IMR-90 (cell line): ENCODE measurements at regions not wholly inside any gene's neighbourhood (a gene's known extent, or its start where the extent isn't known, plus 50 kb on each side); places are given as distances from the start of the nearest gene placed in this dataset.

ENCODE experiments used
- ATAC-seq: fragments of 200-7000 bp; cut with Tn5 transposase; 2 replicates; pipeline ENCODE4 v1.9.1; 2020; ENCODE audit warnings: low read depth, mild to moderate bottlenecking, moderate library complexity
- BruUV-seq: library from RNA; stranded (reverse); fragments of 400-500 nt; replicated peaks from 2 replicates; lab custom pipeline; 2021; lab: Mats Ljungman, UMichigan
- CTCF ChIA-PET: fragments of 300-600 bp; formaldehyde crosslinking; extraction: SDS; loops from one replicate; lab custom pipeline; 2021; ENCODE audit warnings: antibody characterized with exemption; lab: Yijun Ruan, JAX
- POLR2A ChIA-PET: fragments of 300-600 bp; sonication (Branson Sonifier 250); formaldehyde crosslinking; loops from one replicate; lab custom pipeline; 2022; ENCODE audit warnings: antibody characterized with exemption; ENCODE audit not compliant: unreplicated experiment; lab: Charles Lee
- DNase-seq: peaks from one replicate; pipeline ENCODE4 v3.0.0; 2013
- H2AFZ ChIP-seq: replicated peaks from 2 replicates; pipeline ENCODE3; 2013; ENCODE audit warnings: low read length, mild to moderate bottlenecking; ENCODE audit not compliant: poor library complexity
- H2AK5ac ChIP-seq: 2 replicates; pipeline ENCODE4 v1.6.1; 2013; ENCODE audit warnings: low read depth, low read length, inconsistent platforms
- H2AK9ac ChIP-seq: replicated peaks from 2 replicates; pipeline ENCODE3; 2013; ENCODE audit warnings: mild to moderate bottlenecking, low read depth, low read length, moderate library complexity; ENCODE audit not compliant: poor library complexity
- H2BK120ac ChIP-seq: 2 replicates; pipeline ENCODE4 v1.6.1; 2013; ENCODE audit warnings: low read depth, low read length, inconsistent platforms
- H2BK15ac ChIP-seq: 3 replicates; pipeline ENCODE4 v1.6.1; 2013; ENCODE audit warnings: low read depth, low read length, inconsistent platforms
- H2BK20ac ChIP-seq: 2 replicates; pipeline ENCODE4 v1.6.1; 2013; ENCODE audit warnings: low read depth, mild to moderate bottlenecking, inconsistent platforms, low read length, moderate library complexity
- H2BK5ac ChIP-seq: 2 replicates; pipeline ENCODE4 v1.6.1; 2013; ENCODE audit warnings: mild to moderate bottlenecking, low read depth, low read length, inconsistent platforms; ENCODE audit not compliant: poor library complexity, severe bottlenecking
- H3K14ac ChIP-seq: replicated peaks from 2 replicates; pipeline ENCODE4 v1.6.1; 2013; ENCODE audit warnings: low read depth, low read length, inconsistent platforms
- H3K18ac ChIP-seq: 2 replicates; pipeline ENCODE4 v1.6.1; 2013; ENCODE audit warnings: low read depth, low read length, control low read depth
- H3K23ac ChIP-seq: 2 replicates; pipeline ENCODE4 v1.6.1; 2013; ENCODE audit warnings: low read depth, low read length, inconsistent platforms
- H3K27ac ChIP-seq: 2 replicates; pipeline ENCODE4 v1.5.1; 2013; ENCODE audit warnings: mild to moderate bottlenecking, control low read depth, low read length; ENCODE audit not compliant: insufficient read depth
- H3K27me3 ChIP-seq: 2 replicates; pipeline ENCODE4 v1.6.1; 2013; ENCODE audit warnings: low read length; ENCODE audit not compliant: control insufficient read depth, insufficient read depth
- H3K36me3 ChIP-seq: 2 replicates; pipeline ENCODE4 v1.6.1; 2013; ENCODE audit warnings: low read length, mixed read lengths; ENCODE audit not compliant: control insufficient read depth, insufficient read depth
- H3K4ac ChIP-seq: 2 replicates; pipeline ENCODE4 v1.6.1; 2013; ENCODE audit warnings: low read depth, low read length, inconsistent platforms
- H3K4me1 ChIP-seq: 2 replicates; pipeline ENCODE4 v1.6.1; 2013; ENCODE audit warnings: low read length, mixed read lengths; ENCODE audit not compliant: control insufficient read depth, insufficient read depth
- H3K4me2 ChIP-seq: 2 replicates; pipeline ENCODE4 v1.6.1; 2013; ENCODE audit warnings: low read depth, mild to moderate bottlenecking, control low read depth, low read length, moderate library complexity
- H3K4me3 ChIP-seq: 2 replicates; pipeline ENCODE4 v1.5.1; 2013; ENCODE audit warnings: low read depth, mild to moderate bottlenecking, control low read depth, low read length, moderate library complexity; ENCODE audit not compliant: insufficient read depth
- H3K56ac ChIP-seq: 2 replicates; pipeline ENCODE4 v1.6.1; 2013; ENCODE audit warnings: low read length, inconsistent platforms; ENCODE audit not compliant: insufficient read depth; ENCODE audit errors: extremely low read depth
- H3K79me1 ChIP-seq, 2 experiments: 2 replicates each; pipeline ENCODE4 v1.6.1; 2013; ENCODE audit warnings: low read length in 2 of 2, inconsistent platforms in 1 of 2, low read depth in 1 of 2
- H3K9ac ChIP-seq: 2 replicates; pipeline ENCODE4 v1.6.1; 2013; ENCODE audit warnings: low read depth, low read length, control low read depth
- H3K9me1 ChIP-seq: 2 replicates; pipeline ENCODE4 v1.6.1; 2013; ENCODE audit warnings: low read length, inconsistent platforms; ENCODE audit not compliant: insufficient read depth
- H3K9me3 ChIP-seq: 2 replicates; pipeline ENCODE4 v1.6.1; 2013; ENCODE audit warnings: low read length; ENCODE audit not compliant: control insufficient read depth, insufficient read depth
- H4K20me1 ChIP-seq: 2 replicates; pipeline ENCODE4 v1.6.1; 2013; ENCODE audit warnings: low read length, inconsistent platforms; ENCODE audit not compliant: insufficient read depth
- H4K5ac ChIP-seq: 2 replicates; pipeline ENCODE4 v1.6.1; 2013; ENCODE audit warnings: mild to moderate bottlenecking, low read depth, low read length, control low read depth
- H4K8ac ChIP-seq, 2 experiments: 2 replicates each; pipeline ENCODE4 v1.6.1; 2013; ENCODE audit warnings: low read depth in 2 of 2, low read length in 2 of 2, control low read depth in 1 of 2, inconsistent platforms in 1 of 2
- H4K91ac ChIP-seq: 2 replicates; pipeline ENCODE4 v1.6.1; 2013; ENCODE audit warnings: low read depth, low read length, inconsistent platforms; ENCODE audit not compliant: insufficient read depth
- MAFK ChIP-seq: IDR thresholded peaks from 2 replicates; pipeline ENCODE4 v1.6.1; 2012; ENCODE audit warnings: low read depth, low read length, improper control_type of control experiment
- MXI1 ChIP-seq: IDR thresholded peaks from 2 replicates; pipeline ENCODE4 v1.6.1; 2012; ENCODE audit warnings: low read depth, mild to moderate bottlenecking, low read length, moderate library complexity, borderline replicate concordance
- POLR2A ChIP-seq: IDR thresholded peaks from 2 replicates; pipeline ENCODE4 v1.6.1; 2012; ENCODE audit warnings: mild to moderate bottlenecking, low read depth, low read length
- USF2 ChIP-seq: fragments of 150-350 bp; IDR thresholded peaks from 2 replicates; pipeline ENCODE4 v1.6.1; 2017; ENCODE audit warnings: mild to moderate bottlenecking, antibody characterized with exemption, low read length, low read depth
- WGBS, 2 experiments: methylation state at CpG; one replicate each; pipeline versions ENCODE4 v1.1.5 to v1.1.7; 2013; ENCODE audit warnings: missing lambda C conversion rate in 2 of 2; ENCODE audit not compliant: insufficient read length in 1 of 2; ENCODE audit errors: extremely low coverage in 2 of 2; 5-methylcytosine and 5-hydroxymethylcytosine counted together
- dilution Hi-C: fragments of 300-500 bp; cut with HindIII; formaldehyde crosslinking; loops from one replicate; pipeline ENCODE4 v1.14.3; 2018; ENCODE audit warnings: low sequenced_read_pairs; ENCODE audit not compliant: unreplicated experiment
- in situ Hi-C: fragments of 300-500 bp; cut with MboI; formaldehyde crosslinking; loops from 3 replicates; pipeline ENCODE4 v1.14.3; 2019; ENCODE audit warnings: low sequenced_read_pairs, inconsistent platforms, mixed read lengths
- intact Hi-C: fragments of 100-400 bp; cut with micrococcal nuclease; formaldehyde crosslinking; loops from 2 replicates; pipeline ENCODE4 v1.10.0; 2022

- Histone ChIP-seq H3K9me3 (no peaks in the 10 kb centered on the region), H2AK9ac (no peak overlapping the region), H3K4me1 (no peaks in the 10 kb centered on the region), H2BK120ac (no peak overlapping the region), H2BK15ac (no peak overlapping the region), H3K27me3 (no peaks in the 10 kb centered on the region), H3K14ac (no peak overlapping the region), H3K18ac (no peak overlapping the region), H4K91ac (no peak overlapping the region), H2BK20ac (no peak overlapping the region), H3K36me3 (no peaks in the 10 kb centered on the region), H4K5ac (no peak overlapping the region), H3K9ac (no peak overlapping the region), H2BK5ac (no peak overlapping the region), H3K9me1 (no peaks in the 10 kb centered on the region), H2AK5ac (no peak overlapping the region), H3K79me1 (no peaks in the 10 kb centered on the region), H3K4ac (no peak overlapping the region), H3K4me2 (no peak overlapping the region), H3K56ac (no peak overlapping the region), H3K23ac (no peak overlapping the region), H2AFZ (no peak overlapping the region), H4K8ac (no peak overlapping the region), H3K27ac (no peak overlapping the region), H3K4me3 (no peak overlapping the region), H4K20me1 (no peaks in the 10 kb centered on the region)
- no peak for ATAC-seq
- ChIA-PET CTCF (interaction anchor here (0.6 kb wide), 1 partner anchor 157 kb away, joined by 3 read pairs; no protein-coding TSS in a partner anchor), POLR2A (no interaction called here)
- no peak for DNase-seq
- TF ChIP-seq MAFK, result no peak
- no peak for TF ChIP-seq POLR2A
- no peak for TF ChIP-seq MXI1
- TF ChIP-seq USF2, result no peak
- intact Hi-C loops, result loop anchor here (10.0 kb wide), 1 partner anchor 711 kb away; no protein-coding TSS in a partner anchor
- BruUV-seq, result no TSS peak
- dilution Hi-C loops, result no loop called here
- no CpG with 5 or more reads among the region's 1 CpG for WGBS, 2 experiments
- in situ Hi-C loops, result no loop called here
Measured at GRCh38 chr2:51825823-51826222, 793.9 kb upstream of the NRXN1 start.
